ENCODE measurements at regions not wholly inside any gene's neighbourhood (a gene's known extent, or its start where the extent isn't known, plus 50 kb on each side); places are given as distances from the start of the nearest gene placed in this dataset.

DNA sequence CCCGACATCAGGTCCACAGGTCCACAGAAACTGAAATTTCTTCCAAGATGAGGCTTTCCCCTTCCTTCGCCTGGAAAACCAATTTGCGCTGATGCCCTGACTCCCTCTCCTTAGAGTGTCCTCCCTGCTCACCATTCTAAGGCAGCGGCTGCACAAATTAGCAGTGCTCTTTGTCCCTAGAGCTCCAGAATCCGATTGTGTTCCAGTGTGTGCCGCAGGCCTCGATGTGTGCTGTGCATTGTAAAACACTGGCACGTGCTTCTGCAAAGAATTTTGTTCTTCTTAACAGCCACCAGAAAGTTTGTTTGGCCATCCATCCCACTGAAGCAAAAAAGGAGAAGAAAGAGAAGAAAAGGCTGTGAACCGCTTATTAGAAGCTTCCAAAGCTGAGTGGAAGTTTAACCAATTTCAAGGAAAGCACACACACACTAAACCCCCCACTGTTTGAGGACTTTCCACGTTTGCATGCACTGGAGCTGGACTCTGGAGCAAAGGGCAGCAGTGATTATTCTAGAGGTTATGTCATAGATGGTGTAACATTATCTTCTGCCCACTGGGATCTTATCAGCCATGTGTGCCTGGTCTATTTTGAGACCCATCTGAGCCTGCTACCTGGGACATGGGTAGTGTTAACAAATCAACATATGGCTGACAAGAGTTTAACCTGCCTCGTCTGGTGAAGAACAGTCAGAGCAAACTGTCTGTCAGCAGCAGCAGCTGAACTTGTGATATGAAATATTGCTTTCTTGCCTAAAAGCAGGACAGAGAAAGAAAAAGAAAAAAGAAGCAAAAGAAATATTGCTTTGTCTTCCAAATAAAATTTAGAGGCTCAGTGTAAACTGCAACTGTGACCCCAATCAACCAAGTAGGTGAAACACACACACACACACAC, 64.9 kb upstream of the RREB1 start:
- no peak for DNase-seq

DNA sequence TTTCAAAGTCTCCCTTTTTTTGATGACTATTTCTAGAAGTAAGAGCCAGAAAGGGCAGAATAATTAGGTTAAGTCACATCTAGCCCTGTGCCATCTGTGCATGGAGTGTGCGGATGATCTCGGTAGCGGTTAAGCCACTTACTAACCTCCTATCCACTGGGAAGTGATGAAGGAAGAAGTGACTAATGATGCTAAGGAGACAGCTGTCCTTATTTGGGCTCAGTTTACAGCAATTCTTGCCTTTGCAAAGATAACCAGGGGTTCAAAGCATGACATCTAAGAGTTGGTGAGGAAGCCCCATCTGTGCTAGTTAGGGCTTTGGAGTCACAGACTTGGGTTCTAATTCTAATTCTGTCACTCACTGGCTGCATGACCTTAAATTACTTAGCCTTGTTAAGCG, 62.4 kb upstream of the RREB1 start:
- DNase-seq: no peak

DNA sequence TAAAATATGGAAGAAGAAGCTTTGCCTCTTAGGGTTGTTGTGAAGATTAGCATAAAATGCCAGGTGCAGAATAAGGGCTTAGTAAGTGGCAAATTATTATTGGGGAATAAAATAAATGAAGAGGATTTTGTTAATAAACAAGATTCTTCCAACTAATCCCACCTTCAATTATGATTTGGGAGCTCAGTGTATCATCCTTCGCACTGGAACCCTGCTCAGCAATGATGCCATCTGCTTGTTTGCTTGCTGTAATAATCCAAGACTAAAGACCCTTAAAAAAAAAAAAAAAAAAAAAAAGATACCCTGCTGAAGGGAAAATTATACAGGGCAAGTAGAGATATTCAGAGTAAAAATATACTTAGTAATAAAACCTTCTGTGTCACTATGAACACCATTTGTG, 62.0 kb upstream of the RREB1 start:
- DNase-seq: no peak

DNA sequence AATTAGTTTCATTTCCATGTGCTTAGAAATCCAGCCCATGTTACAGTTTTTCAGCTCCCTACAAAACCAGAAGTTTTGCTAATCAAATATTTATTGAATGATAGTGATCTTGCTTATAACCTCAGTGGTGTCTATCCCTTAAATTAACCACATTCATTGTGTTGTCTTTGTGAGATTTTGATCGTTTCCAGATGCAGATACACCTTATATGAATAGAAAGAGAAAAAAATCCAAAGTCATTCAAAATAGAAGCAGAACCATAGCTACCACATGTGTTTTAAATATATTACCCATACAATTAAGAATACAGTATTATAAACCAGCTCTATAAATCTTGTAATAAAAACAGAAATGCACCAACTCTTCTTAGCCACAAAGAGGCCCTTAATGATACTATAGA, 60.6 kb upstream of the RREB1 start:
- no peak for DNase-seq

DNA sequence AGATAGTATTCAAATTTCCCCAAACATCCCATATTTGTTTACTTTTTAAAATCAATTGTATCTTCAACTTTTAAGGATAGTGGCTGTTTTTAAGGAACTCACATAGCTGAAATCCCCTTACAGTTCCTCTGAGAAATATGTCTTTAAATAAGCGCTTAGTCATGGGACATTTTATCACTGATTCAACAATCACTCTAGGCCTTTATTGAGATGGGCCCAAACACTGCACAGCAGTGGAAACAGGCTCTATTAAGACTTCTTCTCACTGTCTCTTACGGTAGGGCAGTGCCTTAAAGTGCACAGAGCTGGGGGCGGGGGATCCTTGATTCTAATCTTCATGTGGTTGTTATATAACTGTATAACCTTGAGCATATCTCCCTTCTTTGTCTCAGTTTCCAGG, 59.8 kb upstream of the RREB1 start:
- no peak for DNase-seq

DNA sequence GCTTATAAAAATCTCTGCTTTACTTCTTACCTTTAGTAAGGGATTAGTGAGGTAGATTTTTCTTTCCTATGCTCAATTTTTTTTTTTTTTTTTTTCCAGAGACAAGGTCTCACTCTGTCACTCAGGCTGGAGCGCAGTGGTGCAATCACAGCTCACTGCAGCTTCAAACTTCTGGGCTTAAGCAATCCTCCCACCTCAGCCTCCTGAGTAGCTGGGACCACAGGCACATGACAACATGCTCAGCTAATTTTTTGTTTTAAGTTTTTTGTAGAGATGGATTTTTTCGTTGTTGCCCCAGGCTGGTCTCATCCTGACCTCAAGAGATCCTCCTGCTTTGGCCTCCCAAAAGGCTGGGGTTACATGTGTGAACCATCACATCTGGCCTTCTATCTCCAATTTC, 58.9 kb upstream of the RREB1 start:
- DNase-seq: no peak

DNA sequence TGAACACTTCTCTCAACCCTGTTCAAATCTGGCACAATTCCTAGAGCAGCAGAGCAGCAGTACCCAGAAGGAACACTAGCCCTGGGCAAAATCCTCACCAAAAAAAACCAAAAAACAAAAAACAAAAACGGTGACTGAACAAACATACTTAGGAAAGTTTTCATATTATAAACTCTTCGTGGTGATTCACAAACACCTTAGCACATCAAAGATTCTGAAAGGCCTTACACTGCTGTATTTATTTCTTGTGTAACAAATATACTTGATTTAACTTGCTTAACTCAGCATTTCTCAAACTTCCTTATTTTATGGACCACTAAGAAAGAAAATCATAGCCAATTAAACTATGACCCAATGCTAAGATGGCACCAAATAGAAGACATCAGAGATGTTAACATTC, 57.8 kb upstream of the RREB1 start:
- DNase-seq: no peak

DNA sequence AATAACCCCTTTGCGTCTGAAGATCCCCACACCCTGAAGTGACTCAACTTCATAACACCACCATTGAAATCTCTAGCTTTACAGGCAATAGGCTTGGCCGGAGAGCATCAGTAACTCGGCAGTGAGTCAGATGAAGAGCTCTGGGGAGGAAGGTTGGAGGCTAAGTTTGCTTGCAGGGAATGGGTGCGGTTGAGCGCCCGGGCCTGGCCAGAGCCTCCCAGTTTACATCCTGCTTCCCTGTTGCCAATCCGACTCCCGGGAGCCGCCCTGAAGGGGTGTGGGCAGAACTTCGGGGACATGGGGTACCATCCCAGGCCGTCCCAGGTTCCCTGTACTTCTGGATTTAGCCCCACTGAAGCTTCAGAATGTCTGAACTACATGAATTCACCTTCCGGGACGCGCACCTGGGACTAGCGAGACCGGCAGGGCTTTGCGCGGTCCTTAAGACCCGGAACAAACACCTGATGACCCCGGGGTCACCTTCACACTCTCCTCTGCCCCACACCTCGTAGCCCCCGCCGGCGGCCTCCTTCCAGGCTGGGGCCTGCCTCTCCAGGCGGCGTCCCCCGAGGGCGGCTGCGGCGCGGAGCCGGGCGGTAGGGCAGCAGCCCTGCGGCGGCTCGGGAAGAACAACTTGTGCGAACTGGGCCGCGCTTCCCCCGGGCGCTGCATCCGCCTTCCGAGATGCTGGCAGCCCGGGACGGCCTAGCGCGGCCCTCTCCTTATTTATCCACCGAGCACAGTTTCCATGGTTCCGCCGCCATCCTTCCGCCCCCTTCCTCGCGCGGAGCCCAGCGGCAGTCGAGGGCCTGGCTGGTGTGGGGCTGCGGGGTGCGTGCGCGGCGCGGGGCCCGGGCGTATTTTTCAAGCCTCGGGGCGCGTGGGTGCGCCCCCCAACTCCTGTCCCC, 56.6 kb upstream of the RREB1 start:
- peak; percentile 56 for DNase-seq

DNA sequence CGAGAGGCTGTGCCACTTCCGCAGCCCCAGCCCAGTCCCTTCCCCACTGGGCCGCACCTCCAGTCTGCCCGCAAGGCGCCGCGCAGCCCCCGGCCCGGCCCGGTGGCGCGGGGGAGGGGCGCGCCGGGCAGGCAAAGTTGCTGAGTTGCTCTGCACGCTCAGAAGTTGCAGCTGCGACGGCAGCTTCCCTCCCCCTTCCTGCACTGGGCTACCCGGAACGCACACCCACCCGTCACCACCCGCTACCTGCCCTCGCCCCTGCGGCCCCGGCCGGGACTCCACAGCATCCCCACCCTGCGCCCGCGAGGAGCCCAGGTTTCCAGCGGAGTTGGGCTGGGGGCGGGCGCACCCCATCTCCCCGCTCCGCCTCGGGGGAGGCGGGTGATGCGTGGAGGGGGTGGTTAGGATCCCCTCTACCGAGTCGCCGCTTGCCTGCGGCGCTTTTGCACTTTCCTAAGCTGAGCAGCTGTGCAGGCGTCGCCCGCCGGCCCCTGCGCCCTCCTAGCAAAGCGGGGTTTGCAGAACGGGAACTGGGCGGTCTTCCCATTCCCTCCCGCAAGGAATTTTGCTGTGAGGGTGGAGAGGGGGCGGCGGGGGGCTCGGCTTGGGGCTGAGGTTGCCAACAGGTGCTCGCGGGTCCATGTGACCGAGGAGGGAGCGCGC, 55.9 kb upstream of the RREB1 start:
- DNase-seq: peak; percentile 76

DNA sequence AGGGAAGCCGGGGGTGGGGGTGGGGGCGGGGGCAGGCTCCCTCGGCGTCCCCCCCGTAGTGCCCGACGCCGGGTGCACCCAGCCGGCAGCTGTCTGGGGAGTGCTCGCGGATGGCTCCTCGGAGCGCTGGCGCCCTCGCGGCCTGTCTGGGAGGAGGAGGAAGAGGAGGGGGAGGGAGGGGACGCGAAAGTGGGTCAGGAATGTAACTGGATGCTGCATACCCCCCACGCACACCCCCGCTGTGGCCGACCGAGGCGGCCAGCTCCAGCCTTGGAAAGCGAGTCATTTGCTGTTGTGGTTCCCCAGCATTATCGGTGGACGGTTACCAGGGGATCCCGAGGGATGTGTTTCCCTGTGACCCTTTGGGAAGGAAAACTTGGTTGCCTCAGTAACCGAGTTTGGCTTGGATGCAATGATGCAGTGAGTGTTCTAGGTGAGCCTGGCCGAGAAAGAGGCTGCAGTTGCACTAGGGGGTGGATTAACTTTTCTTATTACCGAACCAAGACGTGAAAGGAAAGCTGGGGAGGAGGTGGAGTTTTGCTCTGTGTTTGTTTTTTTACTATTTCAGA, 55.2 kb upstream of the RREB1 start:
- DNase-seq: peak; percentile 41

DNA sequence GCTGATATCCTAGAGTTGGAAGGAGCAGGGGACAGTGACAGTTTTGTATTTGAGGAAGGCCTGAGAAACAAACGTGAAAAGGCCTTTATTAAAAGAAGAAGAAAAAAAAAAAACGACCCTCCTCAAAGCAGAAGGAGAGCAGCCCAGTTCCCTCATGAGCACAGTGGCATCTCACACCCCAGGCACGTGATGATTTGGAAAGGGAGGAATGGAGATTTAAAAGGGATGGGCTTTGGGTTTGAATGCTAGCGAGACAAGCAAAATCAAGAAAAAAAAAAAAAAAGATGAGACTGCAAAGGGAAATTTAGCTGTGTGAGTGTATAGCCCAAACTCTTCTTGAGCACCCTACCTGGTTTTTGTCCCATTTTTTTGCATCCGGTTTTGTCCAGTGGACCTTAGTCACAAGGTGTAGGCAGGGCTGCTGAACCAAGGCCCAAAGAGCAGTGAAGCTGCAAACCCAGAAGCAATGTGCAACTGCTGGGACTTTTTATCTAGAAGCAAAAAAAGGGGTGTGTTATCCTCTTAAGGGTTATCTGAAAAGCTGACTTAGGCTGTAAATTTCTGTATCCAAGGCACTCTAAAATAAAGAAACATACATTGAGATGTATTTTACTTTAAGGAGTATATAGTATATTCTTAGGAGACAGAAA, 54.5 kb upstream of the RREB1 start:
- no peak for DNase-seq

All from CD4-positive, alpha-beta T cell treated with Interleukin-6 for 4 hours (primary cell).